Activated CD4-positive, alpha-beta T cell treated with anti-CD3 and anti-CD28 coated beads, Interleukin-2, amount 10 ng/mL, durations not matched to agents 7 days and 5 days (primary cell): ENCODE measurements at regions not wholly inside any gene's neighbourhood (a gene's known extent, or its start where the extent isn't known, plus 50 kb on each side); places are given as distances from the start of the nearest gene placed in this dataset.
"Not testable (repeated sequence)": the region's sequence is repeated elsewhere in the genome, so short reads cannot be mapped to it uniquely, and the experiment has no call there.

Experiments used
- CTCF ChIA-PET: fragments of 350-600 bp; sonication (Branson Sonifier 250); formaldehyde crosslinking; loops from one replicate; lab custom pipeline; 2021; ENCODE audit warnings: antibody characterized with exemption; lab: Charles Lee
- POLR2A ChIA-PET: fragments of 350-600 bp; sonication (Branson Sonifier 250); formaldehyde crosslinking; loops from one replicate; lab custom pipeline; 2021; ENCODE audit warnings: antibody characterized with exemption; lab: Charles Lee
- DNase-seq: peaks from one replicate; pipeline ENCODE4 v3.0.0-alpha.2; 2020
- H3K27ac Mint-ChIP-seq: one replicate; pipeline ENCODE4 v1.8.0; 2021; ENCODE audit warnings: mild to moderate bottlenecking, moderate library complexity, mixed read lengths
- H3K27me3 Mint-ChIP-seq: one replicate; pipeline ENCODE4 v1.8.0; 2021; ENCODE audit warnings: mixed read lengths
- H3K36me3 Mint-ChIP-seq: one replicate; pipeline ENCODE4 v1.8.0; 2021; ENCODE audit warnings: low read depth, mixed read lengths
- H3K4me1 Mint-ChIP-seq: one replicate; pipeline ENCODE4 v1.8.0; 2021; ENCODE audit warnings: mixed read lengths
- H3K4me3 Mint-ChIP-seq: one replicate; pipeline ENCODE4 v1.8.0; 2021; ENCODE audit warnings: mild to moderate bottlenecking, moderate library complexity, mixed read lengths
- H3K9me3 Mint-ChIP-seq: one replicate; pipeline ENCODE4 v1.8.0; 2021; ENCODE audit warnings: mixed read lengths

GRCh38 chr1:125064029-125064428 lies 3879.3 kb downstream of the SRGAP2C start:
- H3K27me3 Mint-ChIP-seq, H3K4me1 Mint-ChIP-seq, H3K36me3 Mint-ChIP-seq, H3K27ac Mint-ChIP-seq, DNase-seq, CTCF ChIA-PET, POLR2A ChIA-PET, H3K4me3 Mint-ChIP-seq: not testable (repeated sequence)
- peaks cover 25% of the 10 kb centered on the region for H3K9me3 Mint-ChIP-seq

- ChIA-PET CTCF (no interaction called here), POLR2A (no interaction called here)
- no peak overlapping the region for H3K27ac Mint-ChIP-seq
- no peak for DNase-seq
- H3K36me3 Mint-ChIP-seq = peaks cover 6% of the 10 kb centered on the region
- no peaks in the 10 kb centered on the region for H3K27me3 Mint-ChIP-seq
- no peaks in the 10 kb centered on the region for H3K4me1 Mint-ChIP-seq
- H3K9me3 Mint-ChIP-seq = peaks cover 29% of the 10 kb centered on the region
- H3K4me3 Mint-ChIP-seq = no peak overlapping the region
Measured at GRCh38 chr1:125064481-125064880, 3879.7 kb downstream of the SRGAP2C start.

- no peak overlapping the region for H3K27ac Mint-ChIP-seq
- peaks cover 6% of the 10 kb centered on the region for H3K36me3 Mint-ChIP-seq
- H3K4me3 Mint-ChIP-seq = no peak overlapping the region
- ChIA-PET POLR2A (no interaction called here), CTCF (no interaction called here)
- no peaks in the 10 kb centered on the region for H3K4me1 Mint-ChIP-seq
- no peak for DNase-seq
- H3K9me3 Mint-ChIP-seq = peaks cover 36% of the 10 kb centered on the region
- no peaks in the 10 kb centered on the region for H3K27me3 Mint-ChIP-seq
Measured at GRCh38 chr1:125065092-125065820, 3880.5 kb downstream of the SRGAP2C start.

- no peak for DNase-seq
- Mint-ChIP-seq H3K27ac (no peak overlapping the region), H3K9me3 (peaks cover 41% of the 10 kb centered on the region), H3K27me3 (no peaks in the 10 kb centered on the region), H3K4me1 (no peaks in the 10 kb centered on the region), H3K4me3 (no peak overlapping the region), H3K36me3 (peaks cover 6% of the 10 kb centered on the region)
- ChIA-PET POLR2A (no interaction called here), CTCF (no interaction called here)
Measured at GRCh38 chr1:125065821-125066180, 3881.0 kb downstream of the SRGAP2C start.

GRCh38 chr1:125066385-125066784 lies 3881.6 kb downstream of the SRGAP2C start:
- CTCF ChIA-PET = no interaction called here
- H3K36me3 Mint-ChIP-seq = peaks cover 6% of the 10 kb centered on the region
- POLR2A ChIA-PET = no interaction called here
- no peaks in the 10 kb centered on the region for H3K4me1 Mint-ChIP-seq
- H3K4me3 Mint-ChIP-seq = no peak overlapping the region
- H3K27ac Mint-ChIP-seq = no peak overlapping the region
- DNase-seq = no peak
- peaks cover 44% of the 10 kb centered on the region for H3K9me3 Mint-ChIP-seq
- no peaks in the 10 kb centered on the region for H3K27me3 Mint-ChIP-seq

- POLR2A ChIA-PET, H3K27me3 Mint-ChIP-seq, H3K4me1 Mint-ChIP-seq, DNase-seq, H3K4me3 Mint-ChIP-seq, CTCF ChIA-PET, H3K27ac Mint-ChIP-seq, H3K36me3 Mint-ChIP-seq: not testable (repeated sequence)
- H3K9me3 Mint-ChIP-seq = peaks cover 48% of the 10 kb centered on the region
Measured at GRCh38 chr1:125066849-125067248, 3882.1 kb downstream of the SRGAP2C start.

- H3K4me1 Mint-ChIP-seq = no peaks in the 10 kb centered on the region
- peaks cover 54% of the 10 kb centered on the region for H3K9me3 Mint-ChIP-seq
- ChIA-PET POLR2A (no interaction called here), CTCF (no interaction called here)
- no peaks in the 10 kb centered on the region for H3K27me3 Mint-ChIP-seq
- peaks cover 31% of the 10 kb centered on the region for H3K36me3 Mint-ChIP-seq
- no peak overlapping the region for H3K4me3 Mint-ChIP-seq
- H3K27ac Mint-ChIP-seq = no peak overlapping the region
- DNase-seq = no peak
Measured at GRCh38 chr1:125080077-125080476, 3895.3 kb downstream of the SRGAP2C start.

- Mint-ChIP-seq H3K27me3 (no peaks in the 10 kb centered on the region), H3K27ac (no peak overlapping the region), H3K36me3 (peaks cover 29% of the 10 kb centered on the region), H3K9me3 (peaks cover 35% of the 10 kb centered on the region), H3K4me3 (no peak overlapping the region), H3K4me1 (no peaks in the 10 kb centered on the region)
- no peak for DNase-seq
- ChIA-PET POLR2A (no interaction called here), CTCF (no interaction called here)
Measured at GRCh38 chr1:125085720-125086591, 3901.2 kb downstream of the SRGAP2C start.

- peaks cover 31% of the 10 kb centered on the region for H3K9me3 Mint-ChIP-seq
- POLR2A ChIA-PET = no interaction called here
- no peak overlapping the region for H3K4me3 Mint-ChIP-seq
- no peaks in the 10 kb centered on the region for H3K27me3 Mint-ChIP-seq
- peaks cover 27% of the 10 kb centered on the region for H3K36me3 Mint-ChIP-seq
- no peak for DNase-seq
- H3K4me1 Mint-ChIP-seq = no peaks in the 10 kb centered on the region
- no peak overlapping the region for H3K27ac Mint-ChIP-seq
- CTCF ChIA-PET = no interaction called here
Measured at GRCh38 chr1:125086611-125087010, 3901.8 kb downstream of the SRGAP2C start.

- no peak overlapping the region for H3K27ac Mint-ChIP-seq
- peaks cover 26% of the 10 kb centered on the region for H3K9me3 Mint-ChIP-seq
- H3K4me1 Mint-ChIP-seq = no peaks in the 10 kb centered on the region
- H3K4me3 Mint-ChIP-seq = no peak overlapping the region
- ChIA-PET CTCF (no interaction called here), POLR2A (no interaction called here)
- DNase-seq = no peak
- H3K36me3 Mint-ChIP-seq = peaks cover 23% of the 10 kb centered on the region
- no peaks in the 10 kb centered on the region for H3K27me3 Mint-ChIP-seq
Measured at GRCh38 chr1:125087247-125087646, 3902.5 kb downstream of the SRGAP2C start.

- H3K27ac Mint-ChIP-seq = no peak overlapping the region
- POLR2A ChIA-PET = no interaction called here
Measured at GRCh38 chr1:125087691-125088090, 3902.9 kb downstream of the SRGAP2C start.

GRCh38 chr1:125118147-125118993 lies 3933.6 kb downstream of the SRGAP2C start:
- Mint-ChIP-seq H3K9me3 (peaks cover 12% of the 10 kb centered on the region), H3K27ac (no peak overlapping the region), H3K36me3 (no peaks in the 10 kb centered on the region)

More at GRCh38 chr1:125087691-125088090, 3902.9 kb downstream of the SRGAP2C start:
- no peaks in the 10 kb centered on the region for H3K4me1 Mint-ChIP-seq
- no peak for DNase-seq
- H3K9me3 Mint-ChIP-seq = peaks cover 25% of the 10 kb centered on the region
- no peak overlapping the region for H3K4me3 Mint-ChIP-seq
- no peaks in the 10 kb centered on the region for H3K27me3 Mint-ChIP-seq
- peaks cover 20% of the 10 kb centered on the region for H3K36me3 Mint-ChIP-seq
- CTCF ChIA-PET = no interaction called here

GRCh38 chr1:125119024-125119441 lies 3934.3 kb downstream of the SRGAP2C start:
- CTCF ChIA-PET = no interaction called here

More at GRCh38 chr1:125118147-125118993, 3933.6 kb downstream of the SRGAP2C start:
- Mint-ChIP-seq H3K4me3 (no peak overlapping the region), H3K4me1 (no peaks in the 10 kb centered on the region), H3K27me3 (no peaks in the 10 kb centered on the region)
- ChIA-PET POLR2A (no interaction called here), CTCF (no interaction called here)
- DNase-seq = no peak

More at GRCh38 chr1:125119024-125119441, 3934.3 kb downstream of the SRGAP2C start:
- H3K36me3 Mint-ChIP-seq = no peaks in the 10 kb centered on the region
- peaks cover 14% of the 10 kb centered on the region for H3K9me3 Mint-ChIP-seq
- no peak overlapping the region for H3K4me3 Mint-ChIP-seq
- POLR2A ChIA-PET = no interaction called here
- no peak for DNase-seq
- no peaks in the 10 kb centered on the region for H3K4me1 Mint-ChIP-seq
- H3K27ac Mint-ChIP-seq = no peak overlapping the region
- no peaks in the 10 kb centered on the region for H3K27me3 Mint-ChIP-seq
